Fibroblast of villous mesenchyme (primary cell): ENCODE measurements at regions not wholly inside any gene's neighbourhood (a gene's known extent, or its start where the extent isn't known, plus 50 kb on each side); places are given as distances from the start of the nearest gene placed in this dataset.
"Not testable (repeated sequence)": the region's sequence is repeated elsewhere in the genome, so short reads cannot be mapped to it uniquely, and the experiment has no call there.

ENCODE experiments used
- DNase-seq: peaks from one replicate; pipeline ENCODE4 v3.0.0-alpha.2; 2010; ENCODE audit warnings: low read depth
- H3K4me3 ChIP-seq: 2 replicates; pipeline ENCODE4 v1.5.1; 2011; ENCODE audit warnings: low read depth, mild to moderate bottlenecking, low read length
- CTCF ChIP-seq: IDR thresholded peaks from 2 replicates; pipeline ENCODE4 v1.5.1; 2012; ENCODE audit warnings: low read depth, mild to moderate bottlenecking, low read length; ENCODE audit not compliant: insufficient read depth

DNA sequence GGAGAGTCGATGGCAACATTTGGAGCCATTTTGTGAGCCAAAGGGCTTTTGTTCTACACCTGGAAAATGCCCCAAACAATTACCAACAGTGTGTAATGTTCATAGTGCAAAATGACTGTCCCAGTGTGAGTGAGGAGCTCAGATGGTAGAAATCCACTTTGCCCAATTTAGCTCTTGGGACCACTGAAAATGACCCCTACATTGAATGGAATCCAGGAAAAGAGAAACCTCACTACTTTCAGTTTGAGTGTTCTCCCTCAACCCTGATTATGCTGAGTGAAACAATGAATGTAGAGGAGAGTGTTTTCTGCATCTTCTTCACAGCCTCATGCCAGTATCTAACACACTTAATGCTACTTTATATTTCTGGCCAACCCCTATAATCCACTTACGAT, 84.9 kb upstream of the NRN1 start:
- H3K4me3 ChIP-seq = no peak overlapping the region
- DNase-seq = no peak
- TF ChIP-seq CTCF = no peak

GRCh38 chr6:6090861-6091607, 84.3 kb upstream of the NRN1 start:
- no peak overlapping the region for H3K4me3 ChIP-seq
- TF ChIP-seq CTCF = no peak
- DNase-seq = no peak

DNA sequence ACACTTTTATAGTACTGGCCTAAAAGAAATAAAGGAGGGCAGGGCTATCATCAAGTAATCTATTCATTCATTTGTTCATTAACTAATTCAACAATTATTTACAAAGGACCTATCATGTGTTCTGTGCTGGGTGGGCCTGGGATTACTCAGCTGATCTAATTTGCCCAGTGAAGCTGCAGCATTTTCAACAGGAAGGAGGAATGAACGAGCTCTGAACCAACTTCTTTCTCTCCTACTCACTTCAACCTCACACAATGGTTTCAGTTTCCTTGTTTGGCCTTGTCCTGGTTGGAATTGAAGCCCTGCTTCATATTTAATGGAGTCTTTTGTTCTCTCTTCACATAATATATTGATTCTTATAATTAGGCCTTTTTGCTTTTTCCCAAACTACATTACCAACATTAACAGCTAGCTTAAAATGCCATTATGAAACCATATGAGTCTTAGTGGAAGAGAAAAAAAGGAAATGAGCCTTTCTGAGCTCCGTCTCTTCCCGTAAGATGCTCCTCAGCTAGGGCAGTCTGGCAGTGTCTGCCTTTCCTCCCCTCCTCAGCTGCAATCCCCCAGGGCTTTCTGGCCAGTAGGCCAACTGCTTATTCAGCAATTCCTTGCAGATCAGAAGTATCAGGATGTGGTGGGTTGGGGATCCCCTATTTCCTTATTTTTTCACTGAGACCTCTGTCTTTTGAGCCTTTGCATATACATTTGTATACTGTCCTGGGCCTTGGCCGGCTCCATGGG, 79.4 kb upstream of the NRN1 start:
- no peak overlapping the region for H3K4me3 ChIP-seq
- no peak for DNase-seq
- TF ChIP-seq CTCF = no peak

DNA sequence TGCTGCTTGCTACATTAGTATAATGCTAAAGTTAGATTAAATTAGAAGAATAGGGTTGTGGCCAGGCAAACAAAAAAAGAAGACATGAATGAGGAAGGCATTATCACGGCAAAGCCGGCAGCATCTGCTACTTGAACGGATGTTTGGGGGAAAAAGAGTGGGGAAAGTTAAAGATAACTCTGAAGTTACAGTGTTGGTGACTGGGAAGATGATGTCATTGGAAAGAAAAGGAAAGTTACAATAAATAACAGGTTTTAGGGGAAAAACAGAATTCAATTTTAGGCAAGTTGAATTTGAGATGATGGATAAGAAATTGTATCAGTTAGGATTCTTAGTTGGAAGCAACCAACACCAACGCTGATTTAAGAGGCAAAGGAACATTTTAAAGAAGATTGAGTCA, 74.2 kb upstream of the NRN1 start:
- no peak for DNase-seq
- TF ChIP-seq CTCF = no peak

DNA sequence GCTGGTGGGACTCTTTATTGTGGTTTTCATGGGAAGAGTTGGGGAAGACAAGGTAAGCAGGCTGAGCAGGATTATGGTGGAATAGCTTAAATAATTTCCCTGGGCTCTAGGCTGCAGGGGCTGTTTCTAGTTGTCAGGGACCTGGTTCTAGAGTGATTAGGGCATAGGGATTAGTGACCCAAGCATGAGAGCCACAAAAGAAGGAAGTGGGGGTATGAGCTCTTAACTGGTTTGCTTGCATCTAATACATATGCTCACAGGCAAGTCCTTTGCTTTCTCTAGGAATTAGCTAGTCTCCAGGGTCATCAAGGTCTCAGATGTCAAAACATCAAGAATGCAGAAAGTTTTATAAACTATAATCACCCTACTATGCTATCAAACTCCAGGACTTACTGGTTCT, 67.5 kb upstream of the NRN1 start:
- no peak overlapping the region for H3K4me3 ChIP-seq
- DNase-seq = no peak
- TF ChIP-seq CTCF = no peak

More for the DNA sequence above, 74.2 kb upstream of the NRN1 start:
- H3K4me3 ChIP-seq = no peak overlapping the region

- H3K4me3 ChIP-seq, DNase-seq: not testable (repeated sequence)
These were observed 61.4 kb upstream of the NRN1 start for GRCh38 chr6:6068157-6068556.

DNA sequence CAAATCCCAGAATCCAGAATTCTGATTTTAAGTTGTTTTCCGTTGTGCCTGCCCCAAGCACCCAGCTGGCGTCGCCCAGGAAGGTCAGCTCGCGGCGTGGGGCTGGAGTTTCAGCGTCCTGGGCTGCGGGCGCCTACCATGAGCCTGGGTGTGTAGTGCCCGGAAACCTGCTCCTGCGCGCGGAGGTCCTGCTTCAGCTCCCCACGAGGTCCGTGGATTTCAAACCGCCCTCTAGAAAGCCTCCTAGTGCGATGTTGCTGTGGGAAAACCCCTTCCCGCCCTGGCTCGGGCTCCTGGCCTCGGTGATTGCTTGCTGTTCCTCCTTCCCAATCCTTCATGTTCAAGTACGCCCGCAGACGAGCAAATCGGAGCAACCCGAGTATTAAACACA, 51.3 kb upstream of the NRN1 start:
- no peak for TF ChIP-seq CTCF

More for the DNA sequence above, 51.3 kb upstream of the NRN1 start:
- H3K4me3 ChIP-seq = no peak overlapping the region
- DNase-seq = no peak
